ENCODE measurements at regions not wholly inside any gene's neighbourhood (a gene's known extent, or its start where the extent isn't known, plus 50 kb on each side); places are given as distances from the start of the nearest gene placed in this dataset.

- Histone ChIP-seq H3K9ac (no peak overlapping the region), H2AFZ (ENCODE audit: low read depth) (no peak overlapping the region), H3K4me1 (ENCODE audit: control insufficient read depth in 1 of 2, insufficient read depth in 2 of 2, low read depth in 1 of 2, low read length in 1 of 2) (peaks cover 20 to 27% of the 10 kb centered on the region in 2 experiments; a peak in 2 of 4 replicates), H3K9me2 (no peaks in the 10 kb centered on the region), H3K4me2 (no peak overlapping the region), H3K36me3 (replicated peaks in 1 of 2; ENCODE audit: control insufficient read depth in 1 of 2, insufficient read depth in 2 of 2, low read length in 1 of 2) (no peaks in the 10 kb centered on the region), H3K9me3 (no peaks in the 10 kb centered on the region), H3K27me3 (ENCODE audit: insufficient read depth) (no peaks in the 10 kb centered on the region; the same call in 1 of the 2 replicates), H3K27ac (ENCODE audit: low read depth in 2 of 2, low read length in 1 of 2) (no peak overlapping the region), H3K79me2 (ENCODE audit: insufficient read depth) (no peaks in the 10 kb centered on the region), H3F3A (replicated peaks; ENCODE audit: insufficient read depth) (peaks cover 5% of the 10 kb centered on the region), H4K20me1 (ENCODE audit: insufficient read depth) (no peaks in the 10 kb centered on the region), H3K4me3 (ENCODE audit: low read depth in 2 of 2, low read length in 1 of 2) (no peak overlapping the region)
- TF ChIP-seq MXI1 (IDR thresholded peaks at IDR 0.05; ENCODE audit: low read depth, low read length) (no peak), EZH2phosphoT487 (IDR thresholded peaks at IDR 0.05; ENCODE audit: borderline replicate concordance, low read depth) (no peak), MAX (IDR thresholded peaks at IDR 0.05; ENCODE audit: low read depth) (no peak), FOSL2 (IDR thresholded peaks at IDR 0.05; ENCODE audit: borderline replicate concordance, low read depth) (no peak), JUND (IDR thresholded peaks at IDR 0.05) (no peak), TEAD4 (IDR thresholded peaks at IDR 0.05; ENCODE audit: borderline replicate concordance, insufficient read depth) (no peak), PBX3 (IDR thresholded peaks at IDR 0.05) (no peak), NFIC (IDR thresholded peaks at IDR 0.05; ENCODE audit: borderline replicate concordance) (no peak), POLR2AphosphoS5 (IDR thresholded peaks at IDR 0.05; ENCODE audit: low read depth, low read length) (no peak), ELF1 (IDR thresholded peaks at IDR 0.05) (no peak), CTCF (IDR thresholded peaks at IDR 0.05) (no peak), TCF12 (IDR thresholded peaks at IDR 0.05) (no peak), USF1 (IDR thresholded peaks at IDR 0.05; ENCODE audit: borderline replicate concordance, low read depth) (no peak), SIN3A (IDR thresholded peaks at IDR 0.05; ENCODE audit: borderline replicate concordance, low read depth, low read length) (no peak)
- no peak for DNase-seq
- CTCF ChIA-PET = no interaction called here
- POLR2A ChIA-PET = no interaction called here
- 55% methylated on average over 7 of the region's 12 CpGs for WGBS (ENCODE audit: low lambda C conversion rate)
Measured at GRCh38 chrX:39893417-39894338, 204.1 kb downstream of the BCOR start.
